Esophagus mucosa (tissue), 1 donor: ENCODE measurements at regions not wholly inside any gene's neighbourhood (a gene's known extent, or its start where the extent isn't known, plus 50 kb on each side); places are given as distances from the start of the nearest gene placed in this dataset.
"Not testable (repeated sequence)": the region's sequence is repeated elsewhere in the genome, so short reads cannot be mapped to it uniquely, and the experiment has no call there.

ENCODE experiments used
- ATAC-seq: fragments of 200-7000 bp; cut with Tn5 transposase; one replicate; pipeline ENCODE4 v1.9.1; 2020
- donor health status: DM: yes; HTN: yes; CAD: no.

- ATAC-seq: no peak
These were observed 166.6 kb upstream of the CIBAR2 start for GRCh38 chr16:85278839-85279238.

GRCh38 chr16:85279402-85279801, 167.1 kb upstream of the CIBAR2 start:
- no peak for ATAC-seq

DNA sequence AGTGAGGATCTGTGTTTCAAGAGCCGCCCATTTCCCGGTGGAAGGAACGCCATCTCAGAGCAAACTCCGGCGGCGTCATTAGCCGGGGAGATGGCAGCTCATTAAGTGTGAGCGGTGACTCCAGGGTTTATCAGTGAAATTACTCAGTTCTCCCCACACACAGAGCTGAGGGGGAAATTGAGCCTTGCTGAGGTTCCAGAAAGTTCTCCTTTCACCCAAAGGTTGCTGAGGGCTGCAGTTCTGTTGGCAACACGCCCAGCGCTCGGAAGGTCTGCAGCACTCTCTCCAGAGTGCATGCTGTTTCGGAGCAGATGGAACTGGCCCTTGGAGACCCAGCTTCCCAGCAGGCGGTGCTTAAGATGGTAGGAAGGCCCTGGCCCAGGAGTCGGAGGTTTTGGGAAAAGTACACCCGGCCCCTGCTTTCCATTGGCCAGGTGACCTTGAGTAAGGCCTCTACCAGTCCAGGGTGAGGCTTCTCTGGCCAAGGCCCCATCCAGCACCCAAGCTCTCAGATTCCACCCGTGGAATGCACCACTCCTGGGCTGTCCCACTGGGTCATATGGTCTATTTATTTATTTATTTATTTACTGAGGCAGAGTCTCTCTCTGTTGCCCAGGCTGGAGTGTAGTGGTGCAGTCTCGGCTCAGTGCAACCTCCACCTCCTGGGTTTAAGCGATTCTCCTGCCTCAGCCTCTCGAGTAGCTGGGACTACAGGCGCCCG, 167.7 kb upstream of the CIBAR2 start:
- no peak for ATAC-seq

DNA sequence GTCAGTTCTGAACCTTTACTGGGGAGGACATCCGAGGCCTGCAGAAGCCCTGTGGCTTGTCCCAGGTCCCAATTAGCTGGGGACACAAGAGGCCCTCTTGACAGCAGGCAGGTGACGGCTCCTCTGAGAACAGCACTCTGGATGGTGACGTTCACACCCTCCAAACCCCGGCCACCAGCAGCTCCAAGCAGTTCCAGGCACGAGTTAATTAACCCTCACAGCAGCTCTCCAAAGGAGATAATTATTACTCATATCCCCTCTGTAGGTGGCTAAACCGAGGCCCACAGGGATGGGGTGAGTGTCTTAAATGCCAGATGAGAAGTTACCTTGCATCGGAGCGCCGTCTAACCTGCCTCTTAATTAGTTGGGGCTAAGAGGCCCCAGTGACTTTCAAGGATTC, 168.9 kb upstream of the CIBAR2 start:
- no peak for ATAC-seq

DNA sequence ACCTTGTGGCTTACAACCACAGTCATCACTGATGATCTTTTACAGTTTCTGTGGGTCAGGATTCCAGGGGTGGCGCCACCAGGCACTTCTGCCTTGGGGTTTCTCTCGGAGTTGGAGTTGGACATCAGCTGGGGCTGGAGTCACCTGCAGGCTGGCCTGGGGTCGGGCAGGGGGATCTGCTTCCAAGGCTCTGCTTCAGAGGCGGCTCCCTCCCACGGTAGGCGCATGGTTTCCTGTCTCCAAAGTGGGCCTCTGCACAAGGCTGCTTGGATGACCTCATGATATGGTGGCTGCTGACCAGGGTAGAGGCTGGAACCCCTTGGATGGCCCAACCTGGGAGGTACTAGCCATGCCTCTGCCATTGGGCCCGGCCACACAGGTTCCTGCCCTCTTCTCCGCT, 170.6 kb upstream of the CIBAR2 start:
- ATAC-seq: no peak

GRCh38 chr16:85283305-85284050, 171.2 kb upstream of the CIBAR2 start:
- no peak for ATAC-seq

GRCh38 chr16:85284141-85284817, 172.0 kb upstream of the CIBAR2 start:
- ATAC-seq: no peak

GRCh38 chr16:85285681-85286065, 173.4 kb upstream of the CIBAR2 start:
- no peak for ATAC-seq

DNA sequence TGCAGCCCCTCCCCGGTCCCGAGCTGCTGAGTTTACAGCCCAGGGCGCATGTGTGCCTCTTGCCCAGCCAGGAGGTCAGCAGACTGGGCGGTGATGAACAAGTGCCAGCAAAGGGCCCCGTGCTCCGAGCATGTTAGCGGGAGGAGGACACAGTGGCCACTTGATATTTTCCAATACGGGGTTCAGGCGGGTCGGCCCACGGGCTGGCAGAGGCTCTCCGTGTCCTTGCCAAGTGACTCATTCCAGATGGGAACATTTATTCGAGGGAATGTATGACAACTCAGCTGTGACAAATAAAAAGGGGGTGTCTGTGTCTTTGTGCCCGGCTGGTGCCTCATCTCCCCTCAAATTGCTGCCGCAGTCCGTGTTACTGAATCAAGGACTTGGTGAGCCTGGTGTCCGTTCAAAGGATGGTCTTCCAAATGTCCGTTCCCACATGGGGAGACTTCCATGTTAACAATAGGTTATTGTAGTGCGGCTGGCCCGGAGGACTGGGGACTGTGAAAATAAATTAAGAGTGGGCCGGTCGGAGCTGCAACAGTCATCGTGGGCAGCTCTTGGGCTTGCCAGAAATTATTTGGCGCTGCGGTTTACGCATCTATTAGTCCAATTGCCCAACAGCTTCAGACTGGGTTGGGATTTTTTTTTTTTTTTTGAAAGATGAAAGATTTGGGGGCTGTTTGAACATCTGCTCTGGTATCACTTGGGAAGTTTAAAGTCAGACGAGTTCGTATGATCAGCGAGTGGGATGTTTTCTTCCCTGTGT, 174.0 kb upstream of the CIBAR2 start:
- peak; percentile 13 for ATAC-seq

DNA sequence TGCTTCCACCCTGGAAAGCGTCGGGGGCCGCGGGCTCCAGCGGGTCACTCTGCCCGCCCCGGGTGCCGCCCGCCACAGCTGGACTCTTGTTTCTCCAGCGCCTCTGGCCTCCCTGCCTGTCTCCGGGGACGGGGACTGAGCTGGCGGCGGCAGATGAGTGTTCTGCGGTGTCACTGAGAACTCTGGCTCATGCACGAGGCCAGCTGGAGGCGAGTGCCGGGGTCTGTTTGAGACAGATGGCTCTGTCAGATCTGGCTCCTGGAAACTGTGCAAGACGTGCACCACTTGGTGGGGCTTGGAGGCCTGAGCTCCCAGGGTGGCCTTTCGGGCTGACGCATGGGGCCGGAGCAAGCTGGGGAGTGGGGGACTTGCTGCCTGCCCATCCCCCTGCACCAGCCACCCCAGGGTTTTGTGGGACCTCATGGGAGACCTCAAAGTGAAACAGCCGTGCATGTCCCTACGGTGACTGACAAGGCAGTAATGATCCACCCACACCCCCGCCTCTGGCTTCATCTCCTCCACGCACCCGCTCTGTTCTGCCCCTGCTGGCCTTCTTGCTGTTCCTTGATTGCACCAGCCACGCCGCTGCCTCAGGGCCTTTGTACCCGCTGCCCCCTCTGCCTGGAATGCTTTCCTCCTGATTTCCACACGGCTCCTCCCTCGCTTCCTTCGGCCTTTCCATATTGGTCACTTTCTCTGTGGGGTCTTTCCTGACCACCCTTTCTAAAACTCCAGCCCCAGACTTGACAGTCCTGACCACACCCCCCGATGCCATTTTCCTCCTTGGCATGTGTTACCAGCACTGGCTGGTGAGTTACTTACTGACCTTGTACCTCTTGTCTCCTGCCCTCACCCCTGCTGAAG, 174.9 kb upstream of the CIBAR2 start:
- no peak for ATAC-seq

GRCh38 chr16:85287815-85288109, 175.5 kb upstream of the CIBAR2 start:
- not testable (repeated sequence) for ATAC-seq

DNA sequence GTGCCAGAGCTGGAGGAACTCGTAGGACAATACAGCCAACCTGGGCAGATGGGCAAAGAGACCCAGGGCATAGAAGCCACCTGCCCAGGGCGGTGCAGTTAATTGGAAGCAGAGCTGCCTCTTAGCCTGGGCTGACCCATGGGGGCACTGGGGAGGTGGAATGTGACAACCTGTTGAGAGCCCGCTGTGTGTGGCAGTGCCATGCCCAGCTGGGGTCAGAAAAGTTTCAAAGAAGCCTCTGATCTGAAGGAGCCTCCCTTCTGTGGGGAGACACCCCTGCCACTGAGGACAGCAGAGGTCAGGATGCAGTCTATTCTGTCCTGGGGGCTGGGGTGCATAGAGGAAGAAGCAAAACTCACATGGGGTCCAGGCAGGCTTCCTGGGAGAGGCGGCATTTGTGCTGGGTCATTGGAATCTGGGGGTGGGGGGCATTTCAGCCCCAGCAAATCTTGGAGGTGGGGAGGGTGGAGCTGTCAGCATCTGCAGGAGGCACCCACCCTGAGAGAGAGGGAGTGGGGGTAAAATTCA, 176.1 kb upstream of the CIBAR2 start:
- ATAC-seq: no peak

GRCh38 chr16:85288869-85289660, 176.8 kb upstream of the CIBAR2 start:
- ATAC-seq: no peak

DNA sequence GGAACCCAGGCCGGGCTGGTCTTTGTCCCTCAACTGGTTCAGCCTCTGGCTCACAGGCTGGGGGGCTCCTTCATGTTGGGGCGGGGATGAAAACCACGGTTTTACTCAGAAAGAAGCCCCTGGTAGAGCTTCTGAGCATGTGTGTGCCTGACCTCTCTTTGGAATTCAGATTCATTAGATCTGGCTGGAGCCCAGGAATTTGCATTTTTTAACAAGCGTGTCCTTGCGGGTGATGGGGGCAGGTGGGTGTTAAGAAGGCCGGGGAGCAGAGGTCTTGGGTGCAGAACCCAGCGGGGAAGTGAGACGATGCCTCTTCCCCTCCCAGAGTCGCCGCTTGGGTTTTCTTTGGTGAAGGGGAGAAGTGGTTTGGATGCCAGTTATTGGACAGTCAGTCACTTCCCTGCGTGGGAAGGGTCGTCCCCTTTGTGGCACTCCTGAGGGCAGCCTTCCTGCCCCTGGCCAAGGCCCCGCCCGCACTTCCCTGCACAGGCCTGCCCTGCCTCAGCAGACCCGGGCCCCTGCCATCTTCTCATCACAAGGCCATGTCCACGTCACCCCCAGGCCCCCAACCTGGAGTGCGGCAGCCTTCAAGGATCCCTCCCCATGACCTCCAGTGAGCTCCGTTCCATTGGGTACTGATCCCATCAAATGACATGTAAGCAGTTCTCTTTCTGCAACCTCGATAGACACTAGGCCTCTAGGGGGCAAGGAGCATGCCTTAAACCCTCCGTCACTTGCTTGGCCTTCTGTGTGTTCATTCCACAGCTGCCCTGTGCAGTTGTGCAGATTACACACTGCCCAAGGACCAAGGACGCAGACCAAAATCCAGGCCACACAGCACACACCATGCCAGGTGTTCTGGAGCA, 177.7 kb upstream of the CIBAR2 start:
- no peak for ATAC-seq

GRCh38 chr16:85290626-85291301, 178.5 kb upstream of the CIBAR2 start:
- no peak for ATAC-seq

DNA sequence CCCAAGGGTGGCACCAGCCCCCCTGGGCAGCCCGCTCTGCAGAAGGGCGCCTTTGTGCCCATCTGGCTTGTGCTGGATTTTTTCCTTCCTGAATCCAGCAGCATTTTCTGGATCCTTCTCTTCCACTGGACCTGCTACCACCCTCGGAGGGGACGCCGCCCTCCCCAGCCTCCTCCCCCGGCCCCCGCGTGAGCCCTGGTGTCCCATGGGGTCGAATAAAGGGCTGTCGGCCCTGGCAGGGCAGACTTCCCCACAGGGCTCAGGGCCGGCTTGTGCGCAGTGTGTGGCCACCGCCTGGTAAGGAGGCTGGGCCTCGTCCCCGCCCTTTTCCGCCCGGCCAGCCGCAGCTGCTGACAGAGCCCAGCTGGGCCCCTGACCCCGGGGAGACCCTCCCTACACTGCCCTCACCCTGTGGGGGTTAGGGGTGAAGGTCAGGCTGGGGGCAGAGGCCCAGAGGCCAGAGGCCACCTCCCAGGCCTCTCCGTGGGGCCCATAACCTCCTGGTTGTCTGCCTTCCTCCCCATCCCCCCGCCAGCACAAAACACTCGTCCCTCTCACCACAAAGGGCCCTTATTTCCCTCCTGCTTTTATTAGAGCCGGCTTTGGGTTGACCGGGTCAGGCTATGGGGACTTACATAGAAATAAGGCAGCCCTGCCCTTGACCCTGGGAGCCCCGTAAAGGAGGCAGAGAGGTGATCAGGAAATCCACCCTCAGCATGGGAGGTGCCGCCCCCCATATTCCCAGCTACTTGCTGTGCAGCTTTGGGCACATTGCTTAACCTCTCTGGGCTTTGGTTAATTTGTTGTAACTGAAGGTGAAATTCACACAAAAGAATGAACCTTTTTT, 179.3 kb upstream of the CIBAR2 start:
- no peak for ATAC-seq

GRCh38 chr16:85293458-85293857, 181.2 kb upstream of the CIBAR2 start:
- ATAC-seq: no peak

DNA sequence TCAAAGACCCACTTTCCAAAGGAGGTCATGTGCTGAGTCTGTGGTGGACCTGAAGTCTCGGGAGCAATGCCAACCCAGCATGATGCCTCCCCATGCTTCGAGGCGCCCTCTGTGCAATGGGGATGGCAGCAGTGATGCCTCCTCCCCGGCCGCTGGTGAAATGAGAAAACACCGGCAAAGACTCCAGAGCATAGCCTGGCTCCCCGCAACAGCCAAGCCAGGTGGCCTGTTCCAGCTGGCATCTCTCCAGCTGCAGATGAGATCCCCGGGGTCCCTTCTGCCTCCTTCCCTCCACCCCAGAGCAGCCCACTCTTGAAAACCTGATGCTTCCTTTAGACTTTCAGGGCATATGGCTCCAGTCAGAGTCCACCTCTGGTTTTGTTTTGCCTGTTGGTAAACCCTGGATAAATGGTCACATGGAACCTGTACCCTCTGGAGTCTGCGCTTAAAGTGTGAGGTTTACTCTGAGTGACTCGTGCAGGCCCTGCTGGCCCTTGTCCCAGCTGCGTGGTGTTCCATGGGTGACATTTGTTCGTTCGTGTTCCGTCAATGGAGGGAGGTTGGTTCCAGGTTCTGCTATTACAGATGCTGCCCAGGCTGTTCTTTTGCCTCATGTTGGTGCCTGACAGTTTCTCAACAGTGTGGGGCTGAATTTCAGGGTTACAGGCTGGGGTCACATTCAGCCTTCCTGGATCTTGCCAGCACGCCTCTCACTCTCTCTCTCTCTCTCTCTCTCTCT, 181.8 kb upstream of the CIBAR2 start:
- no peak for ATAC-seq
